DMS79 (cell line): ENCODE measurements at regions not wholly inside any gene's neighbourhood (a gene's known extent, or its start where the extent isn't known, plus 50 kb on each side); places are given as distances from the start of the nearest gene placed in this dataset.

Experiments
- DNase-seq: peaks from one replicate; lab custom pipeline; 2025; lab: John Stamatoyannopoulos, UW

GRCh38 chr18:61756244-61756643, 136.6 kb downstream of the RNF152 start:
- no peak for DNase-seq

DNA sequence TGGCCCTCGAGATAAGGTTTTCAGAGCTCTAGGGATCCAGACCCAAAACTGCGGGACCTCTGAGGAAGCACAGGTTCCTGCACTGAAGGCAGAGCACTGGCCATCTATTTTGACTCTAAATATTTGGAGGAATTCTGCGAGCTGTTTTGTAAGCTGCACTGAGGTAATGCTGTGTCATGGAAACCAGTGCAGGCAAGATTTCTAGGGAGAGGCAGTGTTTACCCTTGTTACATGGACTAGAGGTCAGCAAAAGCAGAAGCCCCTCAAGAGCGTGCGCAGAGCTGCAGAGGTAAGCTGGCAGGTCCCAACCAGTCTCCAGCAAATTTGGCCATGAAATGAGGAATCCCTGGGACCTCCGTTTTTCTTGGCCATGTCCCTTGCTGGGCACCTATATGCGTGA, 137.3 kb downstream of the RNF152 start:
- DNase-seq: no peak

- DNase-seq: no peak
Measured at GRCh38 chr18:61754039-61754583, 138.7 kb downstream of the RNF152 start.

GRCh38 chr18:61753373-61753772, 139.4 kb downstream of the RNF152 start:
- DNase-seq: no peak

- DNase-seq: no peak
Measured at GRCh38 chr18:61752973-61753372, 139.8 kb downstream of the RNF152 start.

DNA sequence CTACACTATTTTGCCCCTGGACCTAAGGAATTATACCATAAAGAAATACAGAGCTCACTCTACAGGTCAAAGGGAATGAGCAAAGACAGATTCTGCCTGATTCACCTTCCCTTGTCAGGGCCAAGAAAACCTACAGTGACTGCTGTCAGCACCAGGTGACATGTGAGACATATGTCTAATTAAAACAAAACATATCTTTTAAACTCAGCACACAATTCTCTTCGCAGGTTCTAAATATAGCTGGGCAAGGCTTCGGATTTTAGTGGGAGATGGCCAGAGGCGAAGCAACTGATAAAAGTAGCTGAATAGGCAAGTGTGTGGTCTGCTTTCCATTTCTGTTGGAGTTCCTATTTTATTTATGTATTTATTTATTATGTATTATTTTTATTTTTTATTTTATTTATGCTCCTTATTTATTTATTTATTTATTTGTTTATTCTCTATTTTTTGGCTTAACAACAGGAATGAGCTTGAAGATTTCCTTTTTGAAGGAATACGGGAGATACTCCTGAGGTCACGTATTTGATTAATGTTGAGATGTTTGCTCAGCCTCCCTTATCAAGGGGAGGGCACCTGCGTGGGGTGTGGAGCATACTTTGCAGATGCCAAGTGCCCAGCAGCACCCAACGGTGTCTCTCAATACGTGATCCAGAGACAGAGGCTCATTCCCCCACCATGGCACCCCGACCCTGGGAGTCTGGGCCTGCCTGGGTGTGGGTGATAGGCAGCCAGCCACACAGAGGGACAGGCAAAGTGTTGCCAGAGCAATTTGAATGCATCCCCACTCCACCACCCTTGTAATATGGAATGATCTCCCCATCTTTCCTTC, 141.8 kb downstream of the RNF152 start:
- no peak for DNase-seq

DNA sequence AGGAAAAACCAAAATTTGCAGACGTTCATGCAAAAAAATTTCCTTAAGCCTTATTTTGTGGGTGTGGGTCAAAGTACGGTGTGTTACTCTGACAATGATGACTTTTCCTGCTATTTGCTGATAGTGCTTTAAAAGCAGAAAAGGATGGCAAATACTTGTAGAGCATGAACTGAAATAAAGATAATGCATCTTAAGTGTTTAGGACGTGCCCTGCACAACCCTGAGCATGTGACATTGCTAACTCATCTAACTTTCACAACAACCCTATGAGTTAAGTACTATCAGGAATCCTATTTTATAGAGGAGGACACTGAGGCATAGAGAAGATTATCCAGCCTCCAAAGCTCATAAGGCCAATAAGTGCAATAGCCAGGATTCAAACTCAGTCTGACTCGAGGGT, 143.3 kb downstream of the RNF152 start:
- DNase-seq: no peak

GRCh38 chr18:61749031-61749430, 143.8 kb downstream of the RNF152 start:
- DNase-seq: no peak

- DNase-seq: no peak
Measured at GRCh38 chr18:61748004-61748403, 144.8 kb downstream of the RNF152 start.

DNA sequence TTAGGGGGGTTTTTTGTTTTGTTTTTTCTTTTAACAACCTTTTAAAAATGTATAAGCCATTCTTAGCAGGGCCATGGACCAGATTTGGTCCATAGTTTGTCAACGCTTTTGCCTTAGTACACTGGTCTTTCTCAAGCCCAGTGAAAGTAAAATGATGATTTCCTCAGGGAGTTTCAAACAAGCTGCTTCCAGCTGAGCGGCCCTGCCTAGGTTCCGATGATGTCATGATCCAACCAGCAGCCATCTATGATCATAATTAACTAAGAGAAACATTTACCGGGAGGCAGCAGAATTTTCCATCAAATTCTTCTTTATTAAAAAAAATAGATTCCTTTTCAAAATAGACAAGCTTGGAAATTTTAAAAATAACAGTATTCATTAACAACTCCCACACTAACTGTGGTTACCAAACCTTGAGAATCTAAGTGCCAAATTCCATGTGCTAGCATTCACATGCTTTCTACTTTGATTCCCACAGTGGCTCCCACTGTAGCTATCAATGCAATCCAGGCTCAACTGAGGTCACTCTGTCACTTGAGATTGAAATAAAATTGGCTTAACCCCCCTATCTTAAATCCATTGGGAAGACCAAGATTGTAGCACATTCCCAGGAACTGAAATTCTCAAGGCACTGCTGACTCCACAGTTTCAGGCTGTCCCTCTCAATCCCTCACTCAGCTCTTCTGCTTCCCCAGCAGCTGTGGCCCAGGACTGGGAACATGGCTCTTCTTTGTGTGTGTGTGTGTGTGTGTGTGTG, 148.9 kb downstream of the RNF152 start:
- DNase-seq: no peak

GRCh38 chr18:61742565-61743429, 150.0 kb downstream of the RNF152 start:
- DNase-seq: no peak

DNA sequence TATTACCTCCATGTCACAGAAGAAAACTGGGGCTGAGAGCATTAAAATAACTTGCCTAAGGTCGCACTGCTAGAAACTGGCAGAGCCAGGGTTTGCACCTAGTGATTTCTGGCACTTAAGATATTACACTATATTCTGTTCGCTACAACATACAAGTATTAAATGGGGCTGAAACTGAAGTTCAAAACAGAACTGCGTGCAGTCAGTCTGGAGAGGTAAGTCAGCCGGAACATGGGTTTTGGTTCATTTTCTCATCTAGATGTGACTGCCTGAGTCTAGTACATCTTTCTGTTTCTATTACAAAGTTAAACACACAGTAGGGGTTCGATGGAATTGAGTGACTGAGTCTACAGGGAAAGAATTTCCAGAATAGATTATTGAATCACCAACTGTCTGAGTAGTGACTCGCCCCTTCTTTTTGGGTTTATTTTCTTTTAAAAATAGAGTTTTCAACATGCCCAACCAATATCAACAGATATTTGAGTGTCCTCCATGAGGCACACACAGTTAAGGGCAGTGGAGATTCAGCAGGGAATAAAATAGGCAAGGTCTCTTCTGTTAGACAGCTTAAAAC, 150.8 kb downstream of the RNF152 start:
- DNase-seq: no peak

DNA sequence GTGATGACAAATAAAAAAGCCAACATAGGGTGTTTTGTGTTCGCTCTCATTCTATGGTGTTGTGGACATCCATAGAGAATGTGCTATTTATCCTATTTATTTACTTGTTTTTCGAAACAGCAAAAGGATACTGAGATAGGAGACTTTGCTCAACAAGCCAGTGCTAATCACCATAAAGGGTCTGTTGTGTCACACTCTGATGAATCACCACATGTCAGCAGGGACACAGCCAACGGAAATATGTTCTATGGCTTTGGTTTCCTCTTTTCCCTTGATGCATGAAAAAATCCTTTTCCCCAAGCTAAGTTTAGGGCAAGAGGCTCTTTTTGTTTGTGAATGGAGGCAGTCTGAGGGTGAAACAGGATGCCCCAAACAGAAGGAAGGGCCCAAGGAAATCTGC, 154.3 kb downstream of the RNF152 start:
- no peak for DNase-seq

DNA sequence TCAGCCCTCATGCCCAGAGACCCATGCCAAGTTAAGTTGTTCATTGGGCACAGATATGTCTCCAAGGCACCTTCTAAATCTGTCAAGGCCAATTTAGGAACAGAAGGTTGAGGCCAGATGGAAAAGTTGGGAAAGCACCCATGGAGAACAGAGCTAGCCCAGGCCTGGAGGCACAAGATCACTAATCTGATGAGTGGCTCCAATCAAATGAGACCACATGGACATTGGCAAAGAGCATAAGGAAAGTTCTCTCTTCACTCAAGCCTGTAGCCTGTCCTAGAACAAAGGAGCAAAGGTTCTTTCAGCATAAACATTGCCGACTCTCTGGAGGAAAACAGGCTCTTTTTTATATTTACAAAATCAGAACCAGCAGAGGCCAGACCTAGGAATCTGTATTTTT, 154.8 kb downstream of the RNF152 start:
- DNase-seq: no peak

DNA sequence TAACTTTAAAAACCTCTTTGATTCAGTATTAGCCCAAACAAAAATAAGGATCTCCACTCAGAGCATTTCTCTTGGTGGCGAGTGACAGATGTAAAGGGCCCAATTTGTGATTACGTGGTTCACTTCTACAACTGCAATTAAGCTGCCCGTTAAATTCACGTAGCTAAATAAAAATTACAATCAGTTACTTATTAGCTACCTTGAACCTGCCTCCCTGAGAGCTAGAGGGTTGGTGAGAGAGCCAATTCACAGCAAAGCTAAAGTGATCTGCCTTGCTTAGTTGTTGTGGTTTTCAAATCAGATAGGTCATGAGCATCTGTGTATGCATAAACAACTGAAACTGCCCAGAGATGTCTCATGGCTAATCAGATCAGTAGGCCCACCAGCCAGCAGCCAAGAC, 156.7 kb downstream of the RNF152 start:
- DNase-seq: no peak

GRCh38 chr18:61735564-61736102, 157.2 kb downstream of the RNF152 start:
- DNase-seq: no peak

GRCh38 chr18:61734396-61734795, 158.4 kb downstream of the RNF152 start:
- DNase-seq: no peak

- no peak for DNase-seq
Measured at GRCh38 chr18:61732854-61733253, 160.0 kb downstream of the RNF152 start.

GRCh38 chr18:61731693-61732376, 161.0 kb downstream of the RNF152 start:
- no peak for DNase-seq

- no peak for DNase-seq
Measured at GRCh38 chr18:61731178-61731577, 161.6 kb downstream of the RNF152 start.

DNA sequence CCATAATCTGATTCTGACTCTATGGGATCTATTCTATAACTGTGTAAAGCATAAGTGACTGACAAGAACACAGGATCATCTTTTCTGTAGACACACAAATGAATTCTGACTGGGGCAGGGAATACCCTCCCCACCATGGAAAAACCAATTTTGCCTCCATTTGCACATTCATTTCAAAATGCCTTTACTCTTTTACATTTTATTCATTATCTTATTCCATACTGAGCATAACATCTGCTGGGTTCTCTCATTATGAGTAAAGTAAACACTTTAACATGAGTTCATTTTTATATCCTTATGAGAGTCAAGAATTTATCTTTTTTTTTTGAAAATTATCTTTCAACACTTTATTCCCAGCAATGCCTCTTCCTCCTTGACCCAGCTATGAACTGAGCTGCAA, 163.5 kb downstream of the RNF152 start:
- no peak for DNase-seq
